GM21717 (cell line): ENCODE measurements at regions not wholly inside any gene's neighbourhood (a gene's known extent, or its start where the extent isn't known, plus 50 kb on each side); places are given as distances from the start of the nearest gene placed in this dataset.
"Not testable (repeated sequence)": the region's sequence is repeated elsewhere in the genome, so short reads cannot be mapped to it uniquely, and the experiment has no call there.

Source experiments
- ATAC-seq: cut with Tn5 transposase; IDR thresholded peaks from one replicate; pipeline ENCODE4 v1.9.1; 2021; ENCODE audit warnings: mild to moderate bottlenecking, moderate library complexity; ENCODE audit not compliant: unreplicated experiment

DNA sequence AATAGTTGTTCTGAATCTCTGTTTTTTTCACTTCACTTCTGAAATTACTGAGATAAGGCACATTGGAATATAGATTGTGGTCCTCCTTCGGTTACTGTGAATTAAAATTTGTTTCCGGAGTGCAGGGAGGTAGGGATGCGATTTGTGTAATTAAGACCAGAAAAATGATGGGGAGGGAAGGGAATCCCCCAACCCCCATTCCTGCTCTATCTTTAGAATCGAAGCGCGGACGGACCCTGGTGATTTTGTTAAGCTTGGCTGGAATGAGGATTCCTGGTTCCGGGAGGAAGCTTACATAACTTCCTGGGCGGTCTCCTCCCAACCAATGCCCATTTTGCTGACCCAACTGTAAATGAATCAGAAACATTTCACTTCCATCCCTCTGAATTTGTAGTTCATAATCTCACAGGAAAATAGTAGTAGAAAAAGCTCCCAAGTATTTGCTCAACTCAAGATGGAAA lies 220.1 kb upstream of the MSX2 start:
- ATAC-seq = no peak

- ATAC-seq = no peak
These were observed 218.8 kb upstream of the MSX2 start for GRCh38 chr5:174505621-174506020.

GRCh38 chr5:174510782-174511453 lies 213.5 kb upstream of the MSX2 start:
- not testable (repeated sequence) for ATAC-seq

- ATAC-seq = no peak
These were observed 212.6 kb upstream of the MSX2 start for GRCh38 chr5:174511714-174512253.

DNA sequence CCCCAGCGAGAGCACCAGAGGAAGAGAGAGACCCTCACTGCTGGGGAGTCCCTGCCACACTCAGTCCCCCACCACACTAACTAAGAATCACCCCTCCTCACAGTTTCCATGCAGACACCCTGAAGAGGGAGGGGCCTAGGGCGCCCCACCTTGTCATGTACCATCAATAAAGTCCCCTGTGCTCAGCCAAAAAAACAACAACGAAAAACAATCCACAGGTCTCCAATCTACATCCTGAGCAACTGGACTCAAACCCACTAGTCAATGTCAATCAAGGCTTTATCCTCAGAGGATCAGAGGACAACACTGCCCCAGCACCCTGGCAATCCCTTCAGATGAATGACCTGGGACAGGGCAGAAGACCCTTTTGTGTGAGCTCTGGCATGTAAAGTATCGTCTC lies 210.1 kb upstream of the MSX2 start:
- ATAC-seq = no peak

- no peak for ATAC-seq
These were observed 209.4 kb upstream of the MSX2 start for GRCh38 chr5:174514983-174515394.

DNA sequence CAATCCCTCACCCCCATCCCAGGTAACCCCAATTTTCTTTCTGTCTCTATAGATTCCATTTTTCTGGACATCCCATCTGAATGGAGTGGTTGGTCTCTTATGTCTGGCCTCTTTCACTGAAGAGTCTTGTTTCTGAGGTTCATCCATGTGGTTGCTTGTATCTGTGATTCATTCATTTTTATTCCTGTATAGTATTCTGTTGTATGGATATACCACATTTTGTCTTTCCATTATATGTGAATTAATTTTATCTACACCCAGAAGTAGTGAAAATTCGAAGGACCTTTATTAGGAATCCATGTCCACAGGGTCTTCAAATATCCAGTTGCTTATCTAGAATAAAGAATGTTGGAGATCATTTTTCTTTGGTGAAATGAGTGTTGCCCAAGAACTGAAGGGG lies 207.6 kb upstream of the MSX2 start:
- ATAC-seq = no peak

DNA sequence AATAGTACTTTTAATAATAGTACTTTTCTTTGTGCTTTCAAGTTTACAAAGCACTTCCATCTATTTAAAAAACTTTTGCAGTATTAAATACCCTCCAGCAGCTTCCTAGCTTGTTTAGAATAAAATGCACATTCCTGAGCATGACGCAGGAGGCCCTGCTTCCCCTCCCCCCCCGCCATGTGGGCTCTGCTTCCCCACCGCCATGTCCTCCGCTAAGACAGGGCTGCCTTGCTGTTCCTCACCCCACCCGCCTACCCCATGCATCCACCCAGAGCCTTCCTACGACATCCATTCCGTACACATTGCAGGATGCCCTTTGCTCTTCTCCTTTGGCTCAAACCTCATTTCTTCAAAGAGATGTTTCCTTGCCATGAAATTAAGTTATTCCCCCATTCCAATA lies 205.9 kb upstream of the MSX2 start:
- ATAC-seq = no peak

- ATAC-seq = no peak
These were observed 203.7 kb upstream of the MSX2 start for GRCh38 chr5:174520420-174521396.

- ATAC-seq = no peak
These were observed 202.9 kb upstream of the MSX2 start for GRCh38 chr5:174521449-174521848.

DNA sequence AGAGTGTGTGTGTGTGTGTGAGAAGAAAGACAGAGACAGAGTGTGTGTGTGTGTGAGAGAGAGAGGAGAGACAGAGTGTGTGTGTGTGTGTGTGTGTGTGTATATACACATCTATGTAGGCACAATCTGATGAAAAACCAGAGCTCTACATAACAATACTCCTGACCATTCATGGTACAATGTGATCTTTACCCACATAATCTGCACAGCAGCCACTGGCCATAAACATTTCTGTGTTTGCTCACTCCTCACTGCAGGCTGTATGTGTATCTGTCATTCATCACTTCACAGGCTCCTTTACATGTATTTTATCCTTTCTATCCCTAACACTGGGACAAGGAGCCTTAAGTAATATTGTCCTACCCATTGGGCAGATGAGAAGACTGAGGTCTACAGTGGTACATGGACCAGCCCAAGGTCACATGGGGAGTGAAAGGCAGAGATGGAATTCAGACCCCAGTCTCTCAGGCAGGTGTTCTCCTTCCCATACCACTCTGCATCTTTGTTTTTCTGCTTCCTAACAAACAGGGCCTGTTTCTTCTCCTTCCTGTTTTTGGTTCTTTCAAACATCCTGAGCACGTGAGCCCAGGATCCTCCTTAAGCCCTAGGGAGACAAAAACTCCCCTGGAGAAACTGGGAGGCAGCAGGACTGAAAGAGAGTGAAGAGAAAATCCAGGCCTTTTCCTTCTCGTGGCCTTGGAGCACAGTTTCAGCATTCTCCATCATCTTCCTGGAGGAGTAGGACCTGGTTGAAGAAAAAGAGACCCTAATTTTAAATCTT lies 201.7 kb upstream of the MSX2 start:
- ATAC-seq = no peak

DNA sequence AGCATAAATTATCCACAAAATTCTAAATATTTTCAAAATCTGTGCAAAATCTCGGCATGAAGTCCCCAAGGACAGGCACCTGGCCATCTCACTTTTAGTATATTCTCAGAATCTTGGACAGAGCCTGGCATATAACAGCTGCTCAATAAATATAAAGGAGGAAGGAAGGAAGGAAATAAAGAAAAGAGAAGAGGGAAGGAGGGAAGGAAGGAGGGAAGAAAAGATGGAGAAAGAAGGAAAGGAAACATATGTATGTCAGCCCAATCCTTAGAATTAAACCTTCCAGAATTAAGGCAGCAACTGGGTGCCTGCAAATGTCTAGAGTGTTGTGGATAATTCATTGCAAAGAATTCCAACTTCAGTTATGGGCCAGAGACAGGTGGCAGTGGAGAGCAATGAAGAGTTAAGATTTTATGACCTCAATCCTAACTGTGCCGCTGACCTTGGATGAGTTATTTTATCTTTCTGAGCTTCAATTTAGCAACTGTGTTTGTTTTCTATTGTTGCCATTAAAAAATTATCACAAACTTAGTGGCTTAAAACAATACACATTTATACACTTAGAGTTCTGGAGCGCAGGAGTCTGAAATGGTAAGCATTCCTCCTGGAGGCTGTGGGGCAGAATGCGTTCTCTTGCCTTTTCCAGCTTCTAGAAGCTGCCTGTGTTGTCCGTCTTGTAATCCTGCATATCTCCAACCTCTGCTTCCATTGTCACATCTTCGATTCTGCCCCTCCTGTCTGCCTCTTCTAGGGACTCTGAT lies 200.9 kb upstream of the MSX2 start:
- no peak for ATAC-seq

DNA sequence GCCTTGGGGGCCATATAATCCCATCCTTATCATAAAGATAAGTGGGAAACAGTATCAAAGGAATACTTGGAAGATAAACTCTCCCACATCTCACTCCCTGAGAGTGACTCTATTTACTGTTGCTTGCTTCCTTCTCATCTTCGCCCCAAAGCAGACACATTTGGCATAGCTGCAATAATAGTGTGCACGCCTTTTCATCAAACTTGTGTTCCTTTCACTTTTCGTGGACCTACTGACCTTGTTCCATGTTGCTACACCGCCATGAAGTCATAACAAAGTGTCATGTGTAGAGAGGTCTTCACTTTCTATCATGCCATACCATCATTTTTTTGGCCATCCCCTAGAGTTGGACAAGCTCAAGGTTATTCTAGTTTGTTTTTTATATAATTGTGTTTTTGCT lies 200.0 kb upstream of the MSX2 start:
- ATAC-seq = no peak

DNA sequence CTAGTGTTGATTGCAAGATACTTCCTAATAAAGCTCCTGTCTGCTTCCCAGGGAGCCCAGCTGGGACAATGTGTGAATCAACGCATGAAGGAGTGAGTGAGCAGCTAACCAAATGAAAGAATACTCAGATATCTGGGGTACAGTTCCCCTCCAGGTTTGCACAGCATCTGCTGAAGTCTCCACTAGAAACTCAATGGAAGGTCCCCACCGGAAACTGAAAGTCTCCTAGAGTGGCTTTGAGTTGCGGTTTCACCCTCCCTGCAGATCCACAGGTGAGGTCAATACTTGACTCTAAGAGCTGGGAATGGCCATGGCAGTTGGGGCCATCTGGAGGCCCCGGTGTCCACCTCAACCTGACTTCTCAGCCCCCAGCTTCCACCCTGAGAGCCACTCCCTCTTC lies 198.2 kb upstream of the MSX2 start:
- ATAC-seq = no peak

DNA sequence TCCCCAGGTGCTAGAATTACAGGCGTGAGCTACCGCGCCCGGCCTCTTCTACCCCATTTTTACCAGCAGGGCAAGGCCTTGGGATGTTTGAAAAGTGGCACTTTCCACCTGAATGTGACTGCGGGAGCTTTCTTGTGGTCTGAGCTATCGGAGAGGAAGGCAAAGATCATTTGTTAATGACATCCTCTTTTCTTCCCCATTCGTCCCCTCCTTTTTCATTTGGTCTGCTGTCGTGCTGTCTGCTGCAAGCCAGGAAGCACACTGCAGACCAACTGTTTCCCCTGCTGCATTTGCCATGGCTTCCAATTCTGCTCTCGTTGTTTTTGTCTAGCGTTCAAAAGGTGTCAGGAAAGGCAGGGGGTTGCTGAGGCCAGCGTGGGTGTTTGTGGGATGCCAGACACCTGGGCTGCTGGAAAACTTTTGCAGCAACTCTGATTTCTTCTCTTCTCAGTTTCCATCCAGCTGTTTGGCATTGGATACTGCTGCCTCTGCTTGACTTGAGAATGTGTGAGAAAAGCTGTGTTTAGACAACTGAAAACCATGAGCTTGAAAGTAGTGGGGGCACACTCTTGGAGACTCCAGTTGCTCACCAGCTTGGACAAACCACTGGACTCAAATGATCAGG lies 196.4 kb upstream of the MSX2 start:
- ATAC-seq = no peak

- ATAC-seq = no peak
These were observed 195.4 kb upstream of the MSX2 start for GRCh38 chr5:174528821-174529544.

- no peak for ATAC-seq
These were observed 194.3 kb upstream of the MSX2 start for GRCh38 chr5:174529925-174530681.

DNA sequence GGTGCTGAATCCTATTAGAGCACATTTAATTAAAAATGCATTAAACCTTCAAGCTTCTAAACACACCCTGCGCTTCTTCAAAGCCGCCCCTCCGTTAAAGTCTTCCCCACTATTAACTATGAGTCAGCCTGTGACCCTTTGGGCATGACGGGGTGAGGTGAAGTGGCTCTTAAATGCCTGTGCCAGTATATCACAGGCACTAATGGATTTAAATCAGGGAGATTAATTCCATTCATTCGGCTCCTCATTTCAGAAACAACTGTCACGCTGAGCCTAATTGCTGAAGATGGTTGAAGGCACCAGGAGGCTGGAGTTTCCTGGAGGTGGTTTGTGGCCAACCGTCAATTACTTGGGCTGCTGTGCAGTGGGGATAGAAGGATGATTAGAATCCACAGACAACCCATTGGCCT lies 192.6 kb upstream of the MSX2 start:
- ATAC-seq = no peak
